ENCODE measurements at regions not wholly inside any gene's neighbourhood (a gene's known extent, or its start where the extent isn't known, plus 50 kb on each side); places are given as distances from the start of the nearest gene placed in this dataset.

GRCh38 chr5:60208716-60209115 lies 315.2 kb upstream of the PDE4D start:
- Histone ChIP-seq H3K9me3 (ENCODE audit: control insufficient read depth, insufficient read depth, low read length) (no peaks in the 10 kb centered on the region), H3K4me2 (ENCODE audit: low read depth, low read length) (no peak overlapping the region), H2BK120ac (ENCODE audit: low read depth, low read length) (no peak overlapping the region), H2BK5ac (ENCODE audit: low read depth, low read length, poor library complexity, severe bottlenecking) (no peak overlapping the region), H3K4me1 (ENCODE audit: control insufficient read depth, insufficient read depth, low read length) (no peaks in the 10 kb centered on the region), H3K9ac (ENCODE audit: low read depth, low read length) (no peak overlapping the region), H3K23ac (ENCODE audit: low read depth, low read length) (no peak overlapping the region), H3K14ac (replicated peaks; ENCODE audit: low read depth, low read length) (no peak overlapping the region), H4K20me1 (ENCODE audit: insufficient read depth, low read length) (no peaks in the 10 kb centered on the region), H2BK20ac (ENCODE audit: low read depth, low read length) (no peak overlapping the region), H2AK9ac (replicated peaks; ENCODE audit: low read depth, low read length, poor library complexity) (no peak overlapping the region), H3K4me3 (ENCODE audit: insufficient read depth, low read depth, low read length) (no peak overlapping the region), H3K9me1 (ENCODE audit: insufficient read depth, low read length) (no peaks in the 10 kb centered on the region), H2AFZ (replicated peaks; ENCODE audit: low read length, poor library complexity) (no peak overlapping the region), H3K18ac (ENCODE audit: low read depth, low read length) (no peak overlapping the region), H4K8ac (ENCODE audit: low read depth in 2 of 2, low read length in 2 of 2) (no peak overlapping the region), H2AK5ac (ENCODE audit: low read depth, low read length) (no peak overlapping the region), H3K4ac (ENCODE audit: low read depth, low read length) (no peak overlapping the region), H4K5ac (ENCODE audit: low read depth, low read length) (no peak overlapping the region), H3K27me3 (ENCODE audit: control insufficient read depth, insufficient read depth, low read length) (0 out of 2 replicates have a peak, but pooled peaks cover 2% of the 10 kb centered on the region), H3K56ac (ENCODE audit: extremely low read depth, insufficient read depth, low read length) (no peak overlapping the region), H3K27ac (ENCODE audit: insufficient read depth, low read length) (no peak overlapping the region), H2BK15ac (ENCODE audit: low read depth, low read length) (no peak overlapping the region), H3K36me3 (ENCODE audit: control insufficient read depth, insufficient read depth, low read length) (no peaks in the 10 kb centered on the region), H4K91ac (ENCODE audit: insufficient read depth, low read depth, low read length) (no peak overlapping the region), H3K79me1 (ENCODE audit: low read depth in 1 of 2, low read length in 2 of 2) (no peaks in the 10 kb centered on the region)
- dilution Hi-C loops (cut with HindIII; ENCODE audit: low sequenced_read_pairs, unreplicated experiment) = no loop called here
- intact Hi-C loops (cut with micrococcal nuclease) = no loop called here
- no peak for DNase-seq
- ATAC-seq (ENCODE audit: low read depth) = no peak
- no TSS peak for BruUV-seq (replicated peaks)
- no peak for TF ChIP-seq MAZ (IDR thresholded peaks at IDR 0.05; ENCODE audit: borderline replicate concordance, low read depth, low read length)
- no peak for TF ChIP-seq SMC3 (IDR thresholded peaks at IDR 0.05; ENCODE audit: low read depth, low read length)
- TF ChIP-seq, protein P1, sequence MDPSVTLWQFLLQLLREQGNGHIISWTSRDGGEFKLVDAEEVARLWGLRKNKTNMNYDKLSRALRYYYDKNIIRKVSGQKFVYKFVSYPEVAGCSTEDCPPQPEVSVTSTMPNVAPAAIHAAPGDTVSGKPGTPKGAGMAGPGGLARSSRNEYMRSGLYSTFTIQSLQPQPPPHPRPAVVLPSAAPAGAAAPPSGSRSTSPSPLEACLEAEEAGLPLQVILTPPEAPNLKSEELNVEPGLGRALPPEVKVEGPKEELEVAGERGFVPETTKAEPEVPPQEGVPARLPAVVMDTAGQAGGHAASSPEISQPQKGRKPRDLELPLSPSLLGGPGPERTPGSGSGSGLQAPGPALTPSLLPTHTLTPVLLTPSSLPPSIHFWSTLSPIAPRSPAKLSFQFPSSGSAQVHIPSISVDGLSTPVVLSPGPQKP (IDR thresholded peaks at IDR 0.05; ENCODE audit: borderline replicate concordance, low read depth, low read length) = no peak
- TF ChIP-seq CHD1 (IDR thresholded peaks at IDR 0.05; ENCODE audit: low read depth, low read length) = no peak
- TF ChIP-seq MAFK (IDR thresholded peaks at IDR 0.05; ENCODE audit: low read depth, low read length) = no peak
- TF ChIP-seq RCOR1 (IDR thresholded peaks at IDR 0.05; ENCODE audit: insufficient replicate concordance, low read length) = no peak
- TF ChIP-seq FOS (IDR thresholded peaks at IDR 0.05; ENCODE audit: low read depth, low read length) = no peak
- no peak for TF ChIP-seq CTCF (conservative IDR thresholded peaks at IDR 0.05; ENCODE audit: low read depth, low read length)
- TF ChIP-seq, protein P2, sequence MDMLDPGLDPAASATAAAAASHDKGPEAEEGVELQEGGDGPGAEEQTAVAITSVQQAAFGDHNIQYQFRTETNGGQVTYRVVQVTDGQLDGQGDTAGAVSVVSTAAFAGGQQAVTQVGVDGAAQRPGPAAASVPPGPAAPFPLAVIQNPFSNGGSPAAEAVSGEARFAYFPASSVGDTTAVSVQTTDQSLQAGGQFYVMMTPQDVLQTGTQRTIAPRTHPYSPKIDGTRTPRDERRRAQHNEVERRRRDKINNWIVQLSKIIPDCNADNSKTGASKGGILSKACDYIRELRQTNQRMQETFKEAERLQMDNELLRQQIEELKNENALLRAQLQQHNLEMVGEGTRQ (IDR thresholded peaks at IDR 0.05; ENCODE audit: low read depth, low read length) = no peak
- TF ChIP-seq MXI1 (IDR thresholded peaks at IDR 0.05; ENCODE audit: borderline replicate concordance, low read depth, low read length) = no peak
- TF ChIP-seq NFE2L2 (IDR thresholded peaks at IDR 0.05; ENCODE audit: low read depth, low read length) = no peak
- no peak for TF ChIP-seq RFX5 (IDR thresholded peaks at IDR 0.05; ENCODE audit: low read depth, low read length)
- no peak for TF ChIP-seq POLR2A (IDR thresholded peaks at IDR 0.05; ENCODE audit: low read depth, low read length)
- no peak for TF ChIP-seq RAD21 (IDR thresholded peaks at IDR 0.05; ENCODE audit: low read length)
- TF ChIP-seq CEBPB (IDR thresholded peaks at IDR 0.05; ENCODE audit: low read depth, low read length) = no peak
- TF ChIP-seq BHLHE40 (IDR thresholded peaks at IDR 0.05; ENCODE audit: low read depth, low read length) = no peak
- 47% methylated on average over 2 of the region's 3 CpGs; no CpG with 5 or more reads in 1 of the 2 experiments for WGBS, 2 experiments (ENCODE audit: extremely low coverage in 2 of 2, insufficient read length in 1 of 2)
- in situ Hi-C loops (cut with MboI; ENCODE audit: low sequenced_read_pairs) = no loop called here
- CTCF ChIA-PET = interaction anchor here (0.7 kb wide), 1 partner anchor 9 kb away, joined by 3 read pairs; no protein-coding TSS in a partner anchor
- POLR2A ChIA-PET (ENCODE audit: unreplicated experiment) = no interaction called here
